Fibroblast of lung (primary cell): ENCODE measurements at regions not wholly inside any gene's neighbourhood (a gene's known extent, or its start where the extent isn't known, plus 50 kb on each side); places are given as distances from the start of the nearest gene placed in this dataset.
"Not testable (repeated sequence)": the region's sequence is repeated elsewhere in the genome, so short reads cannot be mapped to it uniquely, and the experiment has no call there.

Experiments used
- DNase-seq, 2 donors: peaks; one replicate each; pipeline versions ENCODE4 v3.0.0 to v3.0.0-alpha.2; 2010; ENCODE audit warnings: low read depth in 2 of 2
- H2AFZ ChIP-seq: 2 replicates; pipeline ENCODE4 v1.5.1; 2012; ENCODE audit warnings: low read length, control low read depth, inconsistent platforms
- H3K27ac ChIP-seq: 2 replicates; pipeline ENCODE4 v1.5.1; 2011; ENCODE audit warnings: low read length, control low read depth; ENCODE audit not compliant: insufficient read depth
- H3K27me3 ChIP-seq: 2 replicates; pipeline ENCODE4 v1.5.1; 2011; ENCODE audit warnings: mild to moderate bottlenecking, low read length; ENCODE audit not compliant: control insufficient read depth, insufficient read depth
- H3K36me3 ChIP-seq: 2 replicates; pipeline ENCODE4 v1.5.1; 2011; ENCODE audit warnings: low read length; ENCODE audit not compliant: control insufficient read depth, insufficient read depth
- H3K4me1 ChIP-seq: 2 replicates; pipeline ENCODE4 v1.5.1; 2011; ENCODE audit warnings: low read length; ENCODE audit not compliant: control insufficient read depth, insufficient read depth; ENCODE audit errors: extremely low read depth
- H3K4me2 ChIP-seq: 2 replicates; pipeline ENCODE4 v1.5.1; 2011; ENCODE audit warnings: low read length, control low read depth; ENCODE audit not compliant: insufficient read depth; ENCODE audit errors: extremely low read depth
- H3K4me3 ChIP-seq, 4 experiments: fragments of 200-600 bp in 1 of 4; sonication (generic) in 1 of 4; replicated peaks in 1 of 4; 2 replicates each; pipeline ENCODE4 v1.5.1; 2011 to 2016; ENCODE audit warnings: low read length in 4 of 4, low read depth in 3 of 4, mild to moderate bottlenecking in 3 of 4, control low read depth in 2 of 4, inconsistent platforms in 1 of 4, mixed read lengths in 1 of 4; ENCODE audit not compliant: insufficient read depth in 1 of 4; ENCODE audit errors: control extremely low read depth in 1 of 4
- H3K79me2 ChIP-seq: 2 replicates; pipeline ENCODE4 v1.5.1; 2012; ENCODE audit warnings: mild to moderate bottlenecking, low read length, inconsistent platforms; ENCODE audit not compliant: control insufficient read depth, insufficient read depth
- H3K9ac ChIP-seq: 2 replicates; pipeline ENCODE4 v1.5.1; 2011; ENCODE audit warnings: mild to moderate bottlenecking, low read length, control low read depth; ENCODE audit not compliant: insufficient read depth
- H3K9me3 ChIP-seq: 2 replicates; pipeline ENCODE4 v1.5.1; 2012; ENCODE audit warnings: low read depth, low read length; ENCODE audit not compliant: control insufficient read depth, insufficient read depth
- H4K20me1 ChIP-seq: 2 replicates; pipeline ENCODE4 v1.5.1; 2011; ENCODE audit warnings: low read length; ENCODE audit not compliant: control insufficient read depth, insufficient read depth; ENCODE audit errors: extremely low read depth
- EZH2 ChIP-seq: IDR thresholded peaks from 2 replicates; pipeline ENCODE4 v1.5.1; 2012; ENCODE audit warnings: low read length, control low read depth, mild to moderate bottlenecking; ENCODE audit errors: missing control alignments
- TF ChIP-seq, protein P1 (sequence below), 2 donors: IDR thresholded peaks in 1 of 2; conservative IDR thresholded peaks in 1 of 2; 1 replicate in 1 of 2; 2 replicates in 1 of 2; pipeline ENCODE4 v1.5.1; 2011 to 2012; ENCODE audit warnings: low read length in 2 of 2, control low read depth in 1 of 2, inconsistent platforms in 1 of 2, low read depth in 1 of 2, mild to moderate bottlenecking in 1 of 2

GRCh38 chr1:178038372-178038771 lies 55.5 kb upstream of the RASAL2 start:
- Histone ChIP-seq H3K9me3 (no peaks in the 10 kb centered on the region), H2AFZ (peak overlapping the region; percentile 2), H3K27ac (no peak overlapping the region), H3K9ac (no peak overlapping the region), H3K27me3 (no peaks in the 10 kb centered on the region), H3K79me2 (no peaks in the 10 kb centered on the region), H4K20me1 (no peaks in the 10 kb centered on the region), H3K4me3 (peak overlapping the region in 2 of 4 experiments; percentile 56 to 60), H3K4me1 (peaks cover 3% of the 10 kb centered on the region), H3K4me2 (peak overlapping the region; percentile 59), H3K36me3 (no peaks in the 10 kb centered on the region)
- no peak for DNase-seq
- TF ChIP-seq, protein P1, sequence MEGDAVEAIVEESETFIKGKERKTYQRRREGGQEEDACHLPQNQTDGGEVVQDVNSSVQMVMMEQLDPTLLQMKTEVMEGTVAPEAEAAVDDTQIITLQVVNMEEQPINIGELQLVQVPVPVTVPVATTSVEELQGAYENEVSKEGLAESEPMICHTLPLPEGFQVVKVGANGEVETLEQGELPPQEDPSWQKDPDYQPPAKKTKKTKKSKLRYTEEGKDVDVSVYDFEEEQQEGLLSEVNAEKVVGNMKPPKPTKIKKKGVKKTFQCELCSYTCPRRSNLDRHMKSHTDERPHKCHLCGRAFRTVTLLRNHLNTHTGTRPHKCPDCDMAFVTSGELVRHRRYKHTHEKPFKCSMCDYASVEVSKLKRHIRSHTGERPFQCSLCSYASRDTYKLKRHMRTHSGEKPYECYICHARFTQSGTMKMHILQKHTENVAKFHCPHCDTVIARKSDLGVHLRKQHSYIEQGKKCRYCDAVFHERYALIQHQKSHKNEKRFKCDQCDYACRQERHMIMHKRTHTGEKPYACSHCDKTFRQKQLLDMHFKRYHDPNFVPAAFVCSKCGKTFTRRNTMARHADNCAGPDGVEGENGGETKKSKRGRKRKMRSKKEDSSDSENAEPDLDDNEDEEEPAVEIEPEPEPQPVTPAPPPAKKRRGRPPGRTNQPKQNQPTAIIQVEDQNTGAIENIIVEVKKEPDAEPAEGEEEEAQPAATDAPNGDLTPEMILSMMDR (conservative IDR thresholded peaks at IDR 0.05 in 1 of 2, IDR thresholded peaks at IDR 0.05 in 1 of 2; ENCODE audit: low read depth in 1 of 2, low read length in 2 of 2): no peak

- Histone ChIP-seq H3K4me3 (no peak overlapping the region), H3K79me2 (no peaks in the 10 kb centered on the region), H3K9me3 (no peaks in the 10 kb centered on the region), H3K36me3 (no peaks in the 10 kb centered on the region), H3K4me1 (peaks cover 3% of the 10 kb centered on the region), H3K27me3 (no peaks in the 10 kb centered on the region), H2AFZ (no peak overlapping the region), H3K4me2 (no peak overlapping the region), H3K27ac (no peak overlapping the region), H3K9ac (no peak overlapping the region), H4K20me1 (no peaks in the 10 kb centered on the region)
- TF ChIP-seq, protein P1 (conservative IDR thresholded peaks at IDR 0.05 in 1 of 2, IDR thresholded peaks at IDR 0.05 in 1 of 2; ENCODE audit: low read depth in 1 of 2, low read length in 2 of 2): no peak
- TF ChIP-seq EZH2: no peak
- no peak for DNase-seq
Observed at GRCh38 chr1:178039891-178040290, 54.0 kb upstream of the RASAL2 start.

GRCh38 chr1:178043940-178044339 lies 50.0 kb upstream of the RASAL2 start:
- not testable (repeated sequence) for H3K9ac ChIP-seq, H3K27me3 ChIP-seq, H3K27ac ChIP-seq, H3K4me1 ChIP-seq, H3K36me3 ChIP-seq, H2AFZ ChIP-seq, H4K20me1 ChIP-seq, DNase-seq, H3K79me2 ChIP-seq, H3K9me3 ChIP-seq, H3K4me3 ChIP-seq, H3K4me2 ChIP-seq
